Endothelial cell of umbilical vein (primary cell): ENCODE measurements at regions not wholly inside any gene's neighbourhood (a gene's known extent, or its start where the extent isn't known, plus 50 kb on each side); places are given as distances from the start of the nearest gene placed in this dataset.

Source experiments
- BruUV-seq: library from RNA; stranded (reverse); fragments of 400-500 nt; replicated peaks from 2 replicates; lab custom pipeline; 2021; lab: Mats Ljungman, UMichigan
- CTCF ChIA-PET: fragments of 300-600, 350-600 bp; sonication (Branson Sonifier 250); formaldehyde crosslinking; loops from one replicate; lab custom pipeline; 2021; ENCODE audit warnings: antibody characterized with exemption, inconsistent platforms; lab: Charles Lee
- POLR2A ChIA-PET: fragments of 300-600, 350-600 bp; sonication (Branson Sonifier 250); formaldehyde crosslinking; loops from one replicate; lab custom pipeline; 2021; ENCODE audit warnings: antibody characterized with exemption, inconsistent platforms; lab: Charles Lee
- DNase-seq: peaks from one replicate; pipeline ENCODE4 v3.0.0-alpha.2; 2011; ENCODE audit warnings: low read depth, low spot score
- FAIRE-seq: peaks from 2 replicates; lab custom pipeline; 2011; peaks lifted over from hg19 to GRCh38; lab: Jason Lieb, UNC
- H2AFZ ChIP-seq: 2 replicates; pipeline ENCODE4 v1.6.0; 2012; ENCODE audit warnings: low read depth, low read length, control low read depth, inconsistent platforms
- H3K27ac ChIP-seq: 2 replicates; pipeline ENCODE4 v1.5.1; 2011; ENCODE audit warnings: low read depth, mild to moderate bottlenecking, control low read depth, low read length, moderate library complexity; ENCODE audit not compliant: insufficient read depth
- H3K27me3 ChIP-seq, 2 experiments: 2 replicates each; pipeline versions ENCODE4 v1.6.0 to v1.6.1; 2011; ENCODE audit warnings: low read length in 2 of 2, mixed read lengths in 1 of 2; ENCODE audit not compliant: control insufficient read depth in 2 of 2, insufficient read depth in 2 of 2
- H3K36me3 ChIP-seq, 2 experiments: 2 replicates in 1 of 2; 3 replicates in 1 of 2; pipeline ENCODE4 v1.5.1; 2011; ENCODE audit warnings: low read length in 2 of 2, mild to moderate bottlenecking in 1 of 2, moderate library complexity in 1 of 2; ENCODE audit not compliant: control insufficient read depth in 2 of 2, insufficient read depth in 2 of 2; ENCODE audit errors: extremely low read depth in 1 of 2
- H3K4me1 ChIP-seq: 3 replicates; pipeline ENCODE4 v1.5.1; 2011; ENCODE audit warnings: mild to moderate bottlenecking, low read length; ENCODE audit not compliant: control insufficient read depth, insufficient read depth; ENCODE audit errors: extremely low read depth
- H3K4me2 ChIP-seq: 2 replicates; pipeline ENCODE4 v1.6.1; 2011; ENCODE audit warnings: low read length, control low read depth, mixed read lengths; ENCODE audit not compliant: insufficient read depth
- H3K4me3 ChIP-seq, 3 experiments: fragments of 200-600 bp in 1 of 3; sonication (generic), shearing (Covaris generic) in 1 of 3; replicated peaks in 1 of 3; 2 replicates each; pipeline ENCODE4 v1.5.1; 2011 to 2016; ENCODE audit warnings: control low read depth in 3 of 3, low read length in 3 of 3, mild to moderate bottlenecking in 2 of 3, inconsistent platforms in 1 of 3, low read depth in 1 of 3, moderate library complexity in 1 of 3; ENCODE audit not compliant: insufficient read depth in 1 of 3
- H3K79me2 ChIP-seq: 2 replicates; pipeline ENCODE4 v1.6.0; 2012; ENCODE audit warnings: low read length, inconsistent platforms; ENCODE audit not compliant: control insufficient read depth, insufficient read depth
- H3K9ac ChIP-seq: replicated peaks from 2 replicates; pipeline ENCODE3; 2011; ENCODE audit warnings: low read length, control low read depth; ENCODE audit not compliant: insufficient read depth; ENCODE audit errors: extremely low read depth
- H3K9me1 ChIP-seq: replicated peaks from 3 replicates; pipeline ENCODE4 v1.6.0; 2011; ENCODE audit warnings: mild to moderate bottlenecking, low read length; ENCODE audit not compliant: control insufficient read depth, insufficient read depth; ENCODE audit errors: extremely low read depth
- H3K9me3 ChIP-seq: replicated peaks from 2 replicates; pipeline ENCODE4 v1.5.1; 2012; ENCODE audit warnings: low read length, inconsistent platforms; ENCODE audit not compliant: control insufficient read depth, insufficient read depth
- H4K20me1 ChIP-seq: replicated peaks from 2 replicates; pipeline ENCODE3; 2011; ENCODE audit warnings: mild to moderate bottlenecking, low read length; ENCODE audit not compliant: control insufficient read depth, insufficient read depth; ENCODE audit errors: extremely low read depth
- EZH2 ChIP-seq: IDR thresholded peaks from 2 replicates; pipeline ENCODE4 v1.6.1; 2012; ENCODE audit warnings: borderline replicate concordance, low read depth, mild to moderate bottlenecking, moderate library complexity, low read length, inconsistent platforms; ENCODE audit not compliant: severe bottlenecking
- FOS ChIP-seq: IDR thresholded peaks from 2 replicates; pipeline ENCODE4 v1.6.1; 2011; ENCODE audit warnings: mild to moderate bottlenecking, low read length, moderate library complexity, borderline replicate concordance; ENCODE audit not compliant: insufficient read depth
- GATA2 ChIP-seq: IDR thresholded peaks from 2 replicates; pipeline ENCODE4 v1.7.0; 2011; ENCODE audit warnings: low read depth, mild to moderate bottlenecking, moderate library complexity, mixed read lengths, low read length; ENCODE audit not compliant: insufficient read length, insufficient read depth
- JUN ChIP-seq: IDR thresholded peaks from 2 replicates; pipeline ENCODE4 v1.6.1; 2011; ENCODE audit warnings: borderline replicate concordance, low read depth; ENCODE audit not compliant: insufficient read length, insufficient read depth
- MYC ChIP-seq: IDR thresholded peaks from one replicate; pipeline ENCODE4 v1.6.1; 2011; ENCODE audit warnings: mild to moderate bottlenecking, low read depth, low read length
- POLR2A ChIP-seq: IDR thresholded peaks from 2 replicates; pipeline ENCODE4 v1.6.1; 2012; ENCODE audit warnings: low read depth, mild to moderate bottlenecking, control low read depth, low read length
- POLR2AphosphoS5 ChIP-seq: IDR thresholded peaks from 2 replicates; pipeline ENCODE4 v1.6.1; 2012; ENCODE audit warnings: low read depth, mild to moderate bottlenecking, control low read depth, low read length, moderate library complexity; ENCODE audit not compliant: insufficient read depth
- dilution Hi-C: fragments of 300-500 bp; cut with MboI; formaldehyde crosslinking; loops from one replicate; pipeline ENCODE4 v1.15.0; 2019; ENCODE audit warnings: low sequenced_read_pairs; ENCODE audit not compliant: extremely low pct_ligation_motif_present
- intact Hi-C: fragments of 100-400 bp; cut with micrococcal nuclease; formaldehyde crosslinking; loops from one replicate; pipeline ENCODE4 v1.10.0; 2022
- TF ChIP-seq, protein P1 (sequence below), 2 donors: IDR thresholded peaks; 1 replicate in 1 of 2; 2 replicates in 1 of 2; pipeline ENCODE4 v1.5.1; 2011; ENCODE audit warnings: low read length in 2 of 2, mild to moderate bottlenecking in 2 of 2, moderate library complexity in 2 of 2, control low read depth in 1 of 2, inconsistent platforms in 1 of 2, low read depth in 1 of 2; ENCODE audit not compliant: insufficient read depth in 1 of 2; ENCODE audit errors: extremely low read depth in 1 of 2
- TF ChIP-seq, protein P2 (sequence below): IDR thresholded peaks from 2 replicates; pipeline ENCODE4 v1.6.1; 2011; ENCODE audit not compliant: insufficient read depth, insufficient read length

DNA sequence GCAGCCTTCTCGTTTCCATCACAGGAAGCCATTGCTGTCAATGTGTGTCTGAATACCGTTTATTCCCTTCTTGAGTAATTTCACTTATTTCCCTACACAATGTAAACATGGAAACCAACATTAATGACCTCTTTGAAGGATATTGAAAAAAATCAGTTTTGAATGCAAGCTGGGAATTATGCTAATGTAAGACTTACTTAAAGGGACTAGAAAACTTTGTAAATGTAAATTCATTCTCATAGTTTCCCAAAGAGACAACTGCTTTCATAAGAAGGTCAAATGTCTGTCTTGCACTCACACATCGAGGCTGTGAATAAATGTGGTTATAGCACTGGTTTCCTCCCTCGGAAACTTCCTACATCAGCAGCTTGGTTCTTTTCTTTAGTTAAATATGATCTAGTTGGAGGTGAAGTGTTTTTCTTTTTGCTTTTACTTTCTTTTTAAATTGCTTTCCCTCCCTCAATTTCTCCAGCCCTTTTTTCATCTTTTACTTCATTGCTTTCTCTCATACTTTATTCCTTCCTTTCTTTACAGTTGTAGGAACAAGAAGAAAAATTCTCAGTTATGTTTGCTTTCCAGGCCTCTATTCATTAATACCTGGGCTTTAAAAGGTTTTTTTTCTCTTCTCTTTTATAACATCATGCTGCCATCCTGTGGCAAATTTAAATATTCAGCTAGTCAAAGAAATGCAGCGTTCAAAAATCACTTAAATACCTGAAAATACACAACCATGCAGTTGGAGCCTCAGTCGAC is 108.3 kb downstream of the TNFAIP3 start:
- H4K20me1 ChIP-seq, result no peaks in the 10 kb centered on the region
- no peak overlapping the region for H3K4me2 ChIP-seq
- no peaks in the 10 kb centered on the region for H3K9me3 ChIP-seq
- ChIA-PET POLR2A (no interaction called here), CTCF (interaction anchor here (0.6 to 1.9 kb wide), 25 partner anchors 9 to 881 kb away, joined by 3 to 26 read pairs (median 4); partner anchors contain the start of gene TNFAIP3)
- H3K9ac ChIP-seq, result no peak overlapping the region
- no peak overlapping the region for H2AFZ ChIP-seq
- H3K4me3 ChIP-seq, result no peak overlapping the region
- no peaks in the 10 kb centered on the region for H3K9me1 ChIP-seq
- no peaks in the 10 kb centered on the region for H3K79me2 ChIP-seq
- no TSS peak for BruUV-seq
- no peak for TF ChIP-seq FOS
- TF ChIP-seq MYC, result no peak
- TF ChIP-seq, protein P1, sequence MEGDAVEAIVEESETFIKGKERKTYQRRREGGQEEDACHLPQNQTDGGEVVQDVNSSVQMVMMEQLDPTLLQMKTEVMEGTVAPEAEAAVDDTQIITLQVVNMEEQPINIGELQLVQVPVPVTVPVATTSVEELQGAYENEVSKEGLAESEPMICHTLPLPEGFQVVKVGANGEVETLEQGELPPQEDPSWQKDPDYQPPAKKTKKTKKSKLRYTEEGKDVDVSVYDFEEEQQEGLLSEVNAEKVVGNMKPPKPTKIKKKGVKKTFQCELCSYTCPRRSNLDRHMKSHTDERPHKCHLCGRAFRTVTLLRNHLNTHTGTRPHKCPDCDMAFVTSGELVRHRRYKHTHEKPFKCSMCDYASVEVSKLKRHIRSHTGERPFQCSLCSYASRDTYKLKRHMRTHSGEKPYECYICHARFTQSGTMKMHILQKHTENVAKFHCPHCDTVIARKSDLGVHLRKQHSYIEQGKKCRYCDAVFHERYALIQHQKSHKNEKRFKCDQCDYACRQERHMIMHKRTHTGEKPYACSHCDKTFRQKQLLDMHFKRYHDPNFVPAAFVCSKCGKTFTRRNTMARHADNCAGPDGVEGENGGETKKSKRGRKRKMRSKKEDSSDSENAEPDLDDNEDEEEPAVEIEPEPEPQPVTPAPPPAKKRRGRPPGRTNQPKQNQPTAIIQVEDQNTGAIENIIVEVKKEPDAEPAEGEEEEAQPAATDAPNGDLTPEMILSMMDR (IDR thresholded peaks at IDR 0.05; ENCODE audit: extremely low read depth in 1 of 2, insufficient read depth in 1 of 2, low read depth in 1 of 2, low read length in 2 of 2), result no peak
- no peak for TF ChIP-seq EZH2
- TF ChIP-seq GATA2, result no peak
- TF ChIP-seq, protein P2, sequence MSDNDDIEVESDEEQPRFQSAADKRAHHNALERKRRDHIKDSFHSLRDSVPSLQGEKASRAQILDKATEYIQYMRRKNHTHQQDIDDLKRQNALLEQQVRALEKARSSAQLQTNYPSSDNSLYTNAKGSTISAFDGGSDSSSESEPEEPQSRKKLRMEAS, result no peak
- no peak for TF ChIP-seq JUN
- TF ChIP-seq POLR2AphosphoS5, result no peak
- no peak for TF ChIP-seq POLR2A
- peak; percentile 15 for FAIRE-seq
- H3K27me3 ChIP-seq, result peaks cover 0 to under 1% of the 10 kb centered on the region in 2 experiments
- H3K4me1 ChIP-seq, result no peaks in the 10 kb centered on the region
- intact Hi-C loops, result loop anchor here (1.0 kb wide), 1 partner anchor 270 kb away; no protein-coding TSS in a partner anchor
- peak; percentile 27 for DNase-seq
- H3K27ac ChIP-seq, result no peak overlapping the region
- dilution Hi-C loops, result no loop called here
- H3K36me3 ChIP-seq, result no peaks in the 10 kb centered on the region
